PC-9 (cell line): ENCODE measurements at regions not wholly inside any gene's neighbourhood (a gene's known extent, or its start where the extent isn't known, plus 50 kb on each side); places are given as distances from the start of the nearest gene placed in this dataset.

Experiments used
- EZH2 ChIP-seq: fragments of 200-600 bp; sonication (generic); IDR thresholded peaks from 2 replicates; pipeline ENCODE4 v1.8.0; 2017; ENCODE audit warnings: antibody characterized with exemption, low read depth
- TF ChIP-seq, protein P1 (sequence below): fragments of 200-600 bp; sonication (generic); conservative IDR thresholded peaks from 2 replicates; pipeline ENCODE4 v1.6.1; 2017; ENCODE audit warnings: mixed run types, antibody characterized with exemption, mild to moderate bottlenecking, moderate library complexity

DNA sequence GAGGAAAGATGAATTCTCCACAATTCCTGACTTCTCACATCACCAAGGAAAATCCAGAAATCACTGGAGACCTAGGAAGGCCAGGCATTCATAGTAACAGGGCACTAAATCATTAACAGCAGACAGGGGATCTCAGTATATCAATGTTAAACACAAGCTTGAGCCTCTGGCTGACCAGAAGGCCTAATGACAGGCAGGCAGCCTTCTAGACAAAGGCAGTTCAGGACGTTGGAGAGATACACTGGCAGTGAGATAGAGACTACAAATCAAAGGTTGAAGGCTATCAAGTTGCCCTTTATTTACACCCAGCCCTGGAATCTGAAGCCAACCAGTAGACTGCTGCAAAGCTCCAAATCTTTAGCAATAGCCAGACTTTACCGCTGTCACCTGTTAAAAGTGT, 422.8 kb upstream of the CCL2 start:
- TF ChIP-seq, protein P1, sequence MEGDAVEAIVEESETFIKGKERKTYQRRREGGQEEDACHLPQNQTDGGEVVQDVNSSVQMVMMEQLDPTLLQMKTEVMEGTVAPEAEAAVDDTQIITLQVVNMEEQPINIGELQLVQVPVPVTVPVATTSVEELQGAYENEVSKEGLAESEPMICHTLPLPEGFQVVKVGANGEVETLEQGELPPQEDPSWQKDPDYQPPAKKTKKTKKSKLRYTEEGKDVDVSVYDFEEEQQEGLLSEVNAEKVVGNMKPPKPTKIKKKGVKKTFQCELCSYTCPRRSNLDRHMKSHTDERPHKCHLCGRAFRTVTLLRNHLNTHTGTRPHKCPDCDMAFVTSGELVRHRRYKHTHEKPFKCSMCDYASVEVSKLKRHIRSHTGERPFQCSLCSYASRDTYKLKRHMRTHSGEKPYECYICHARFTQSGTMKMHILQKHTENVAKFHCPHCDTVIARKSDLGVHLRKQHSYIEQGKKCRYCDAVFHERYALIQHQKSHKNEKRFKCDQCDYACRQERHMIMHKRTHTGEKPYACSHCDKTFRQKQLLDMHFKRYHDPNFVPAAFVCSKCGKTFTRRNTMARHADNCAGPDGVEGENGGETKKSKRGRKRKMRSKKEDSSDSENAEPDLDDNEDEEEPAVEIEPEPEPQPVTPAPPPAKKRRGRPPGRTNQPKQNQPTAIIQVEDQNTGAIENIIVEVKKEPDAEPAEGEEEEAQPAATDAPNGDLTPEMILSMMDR: no peak
- TF ChIP-seq EZH2: no peak
